Ovary (tissue), 7 donors: ENCODE measurements at regions not wholly inside any gene's neighbourhood (a gene's known extent, or its start where the extent isn't known, plus 50 kb on each side); places are given as distances from the start of the nearest gene placed in this dataset.

Source experiments
- DNase-seq, 5 donors: peaks; one replicate each; pipeline ENCODE4 v3.0.0-alpha.2; 2019 to 2020
- H3K27ac ChIP-seq, 2 donors: fragments of 200-600 bp; one replicate each; pipeline versions ENCODE4 v1.5.1 to v1.8.0; 2019 to 2022
- H3K27me3 ChIP-seq: fragments of 200-600 bp; one replicate; pipeline ENCODE4 v1.8.0; 2022
- H3K36me3 ChIP-seq: fragments of 200-600 bp; sonication (generic); one replicate; pipeline ENCODE4 v1.5.1; 2019
- H3K4me1 ChIP-seq: one replicate; pipeline ENCODE4 v1.8.1; 2013; ENCODE audit warnings: mild to moderate bottlenecking, moderate library complexity; ENCODE audit not compliant: insufficient read depth
- H3K4me3 ChIP-seq: fragments of 200-600 bp; sonication (generic); one replicate; pipeline ENCODE4 v1.5.1; 2017
- H3K9me3 ChIP-seq, 2 donors: fragments of 200-600 bp in 1 of 2; sonication (generic) in 1 of 2; one replicate each; pipeline versions ENCODE4 v1.5.1 to v1.8.1; 2013 to 2019; ENCODE audit warnings: mild to moderate bottlenecking in 1 of 2, moderate library complexity in 1 of 2
- EP300 ChIP-seq: sonication (generic); formaldehyde crosslinking; IDR thresholded peaks from one replicate; pipeline ENCODE4 v1.6.1; 2017; ENCODE audit warnings: antibody characterized with exemption
- POLR2A ChIP-seq: fragments of 450-650 bp; IDR thresholded peaks from one replicate; pipeline ENCODE4 v1.6.1; 2017; ENCODE audit warnings: antibody characterized with exemption, mild to moderate bottlenecking, moderate library complexity
- WGBS, 3 donors: extraction: QIAGEN DNeasy Blood & Tissue Kit in 1 of 3; methylation state at CpG; one replicate each; pipeline versions ENCODE4 v1.1.5 to v1.1.7; 2013 to 2017; 5-methylcytosine and 5-hydroxymethylcytosine counted together
- intact Hi-C, 4 donors: fragments of 100-400 bp; cut with DNase I; formaldehyde crosslinking; loops; one replicate each; pipeline versions ENCODE4 v1.11.0 to v1.15.1; 2022 to 2023
- TF ChIP-seq, protein P1 (sequence below), 3 donors: fragments of 450-650 bp in 2 of 3; fragments of 200-600 bp in 1 of 3; IDR thresholded peaks; one replicate each; pipeline versions ENCODE4 v1.5.1 to v1.8.0; 2016 to 2022; ENCODE audit warnings: antibody characterized with exemption in 3 of 3, mild to moderate bottlenecking in 1 of 3
- donor health status: DM: no; HTN: no; CAD: no; lungs with moderate emphysema.
- donor health status: DM: no; HTN: no; CAD: no.
- donor health status: Bipolar disorder and iron deficiency.
- donor health status: DM: no; HTN: no; CAD: no.
- donor health status: DM: yes; HTN: yes; CAD: no.

DNA sequence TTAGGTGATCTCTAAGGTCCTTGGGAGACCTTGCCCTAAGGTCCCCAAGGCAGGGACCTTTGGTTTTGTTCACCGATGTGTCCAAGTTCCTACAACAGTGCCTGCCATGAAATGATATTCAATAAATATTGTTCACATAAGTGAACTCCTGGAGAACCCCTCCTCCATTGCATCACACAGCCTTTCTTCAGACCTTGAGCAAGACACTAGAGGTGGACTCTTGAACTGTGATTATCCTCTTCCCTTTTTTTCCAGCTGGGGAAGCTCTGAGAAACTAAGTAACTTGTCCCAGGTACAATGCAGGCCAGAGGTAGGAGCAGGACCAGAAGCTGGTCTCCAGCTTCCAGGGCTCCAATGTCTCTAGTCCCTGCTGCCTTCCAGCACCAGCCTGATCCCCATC, 76.6 kb upstream of the LMO1 start:
- intact Hi-C loops, result no loop called here

DNA sequence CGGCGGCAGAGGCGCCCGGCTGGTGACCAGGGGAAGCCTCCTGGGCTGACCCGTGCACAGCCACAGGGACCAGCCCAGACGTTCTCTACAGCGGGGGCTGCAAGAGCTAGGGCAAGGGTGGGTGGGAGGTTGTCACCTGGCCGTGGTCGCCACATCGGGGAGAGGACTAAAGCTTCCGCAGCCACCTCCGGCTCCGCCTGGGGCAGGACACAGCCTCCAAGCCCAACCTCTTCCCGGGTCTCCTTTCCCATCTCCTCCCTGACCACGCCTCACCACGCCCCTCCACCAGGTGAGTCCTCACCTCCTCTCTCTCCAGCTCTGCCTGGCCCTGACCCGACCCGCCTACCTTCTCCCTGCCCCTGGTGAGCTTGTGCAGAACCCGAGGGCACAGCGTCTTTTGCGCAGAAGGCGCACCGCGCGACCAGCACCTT, 75.9 kb upstream of the LMO1 start:
- H3K4me3 ChIP-seq, result no peak overlapping the region
- H3K27me3 ChIP-seq, result no peaks in the 10 kb centered on the region
- 70 to 76% (median 71%) methylated on average over 25 of the region's 25 CpGs for WGBS, 3 donors
- no peaks in the 10 kb centered on the region for H3K4me1 ChIP-seq
- DNase-seq, result no peak
- TF ChIP-seq EP300, result no peak
- TF ChIP-seq, protein P1, sequence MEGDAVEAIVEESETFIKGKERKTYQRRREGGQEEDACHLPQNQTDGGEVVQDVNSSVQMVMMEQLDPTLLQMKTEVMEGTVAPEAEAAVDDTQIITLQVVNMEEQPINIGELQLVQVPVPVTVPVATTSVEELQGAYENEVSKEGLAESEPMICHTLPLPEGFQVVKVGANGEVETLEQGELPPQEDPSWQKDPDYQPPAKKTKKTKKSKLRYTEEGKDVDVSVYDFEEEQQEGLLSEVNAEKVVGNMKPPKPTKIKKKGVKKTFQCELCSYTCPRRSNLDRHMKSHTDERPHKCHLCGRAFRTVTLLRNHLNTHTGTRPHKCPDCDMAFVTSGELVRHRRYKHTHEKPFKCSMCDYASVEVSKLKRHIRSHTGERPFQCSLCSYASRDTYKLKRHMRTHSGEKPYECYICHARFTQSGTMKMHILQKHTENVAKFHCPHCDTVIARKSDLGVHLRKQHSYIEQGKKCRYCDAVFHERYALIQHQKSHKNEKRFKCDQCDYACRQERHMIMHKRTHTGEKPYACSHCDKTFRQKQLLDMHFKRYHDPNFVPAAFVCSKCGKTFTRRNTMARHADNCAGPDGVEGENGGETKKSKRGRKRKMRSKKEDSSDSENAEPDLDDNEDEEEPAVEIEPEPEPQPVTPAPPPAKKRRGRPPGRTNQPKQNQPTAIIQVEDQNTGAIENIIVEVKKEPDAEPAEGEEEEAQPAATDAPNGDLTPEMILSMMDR (IDR thresholded peaks at IDR 0.05), result no peak
- TF ChIP-seq POLR2A, result no peak
- no peaks in the 10 kb centered on the region for H3K36me3 ChIP-seq
- H3K27ac ChIP-seq, result no peak overlapping the region
- intact Hi-C loops, result loop anchor here in 1 of 4 donors (10.0 kb wide), 1 partner anchor 225 kb away; no protein-coding TSS in a partner anchor
- no peaks in the 10 kb centered on the region for H3K9me3 ChIP-seq

More for the DNA sequence above, 76.6 kb upstream of the LMO1 start:
- H3K36me3 ChIP-seq, result no peaks in the 10 kb centered on the region
- no peak overlapping the region for H3K4me3 ChIP-seq
- H3K27me3 ChIP-seq, result no peaks in the 10 kb centered on the region
- no peaks in the 10 kb centered on the region for H3K9me3 ChIP-seq
- no peak for TF ChIP-seq EP300
- TF ChIP-seq POLR2A, result no peak
- TF ChIP-seq, protein P1 (IDR thresholded peaks at IDR 0.05), result no peak
- H3K4me1 ChIP-seq, result no peaks in the 10 kb centered on the region
- DNase-seq, result no peak
- no peak overlapping the region for H3K27ac ChIP-seq
- WGBS, 3 donors, result 80 to 92% (median 90%) methylated on average over 1 of the region's 1 CpG

DNA sequence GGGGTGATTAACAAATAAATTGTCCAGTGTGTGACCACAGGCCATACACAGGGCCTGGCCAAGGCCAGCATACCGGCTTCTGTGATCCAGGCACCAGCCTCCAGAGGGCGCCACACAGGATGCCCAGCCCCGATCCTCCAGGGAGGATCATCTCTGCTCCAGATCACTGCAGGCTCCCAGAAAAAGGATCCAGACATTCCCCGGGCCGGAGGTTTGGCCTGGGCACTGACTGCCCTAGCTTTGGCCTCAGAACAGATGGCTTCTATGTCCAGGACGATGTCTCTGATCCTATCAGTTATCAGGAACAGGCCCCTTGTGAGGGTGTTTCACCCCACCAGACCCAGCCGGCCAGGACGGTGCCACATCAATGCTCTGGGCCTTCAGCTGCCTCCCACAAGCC, 74.5 kb upstream of the LMO1 start:
- TF ChIP-seq POLR2A, result no peak
- TF ChIP-seq EP300, result no peak
- TF ChIP-seq, protein P1 (IDR thresholded peaks at IDR 0.05), result peak in 1 of 3 donors; percentile 13
- Histone ChIP-seq H3K27me3 (no peaks in the 10 kb centered on the region), H3K36me3 (no peaks in the 10 kb centered on the region), H3K9me3 (no peaks in the 10 kb centered on the region), H3K27ac (no peak overlapping the region), H3K4me3 (no peak overlapping the region), H3K4me1 (no peaks in the 10 kb centered on the region)
- WGBS, 3 donors, result 61 to 66% (median 62%) methylated on average over 8 of the region's 8 CpGs
- intact Hi-C loops, result loop anchor here in 1 of 4 donors (10.0 kb wide), 1 partner anchor 227 kb away; no protein-coding TSS in a partner anchor
- peak in 3 of 5 donors; percentile 30 to 68 (median 50) for DNase-seq

DNA sequence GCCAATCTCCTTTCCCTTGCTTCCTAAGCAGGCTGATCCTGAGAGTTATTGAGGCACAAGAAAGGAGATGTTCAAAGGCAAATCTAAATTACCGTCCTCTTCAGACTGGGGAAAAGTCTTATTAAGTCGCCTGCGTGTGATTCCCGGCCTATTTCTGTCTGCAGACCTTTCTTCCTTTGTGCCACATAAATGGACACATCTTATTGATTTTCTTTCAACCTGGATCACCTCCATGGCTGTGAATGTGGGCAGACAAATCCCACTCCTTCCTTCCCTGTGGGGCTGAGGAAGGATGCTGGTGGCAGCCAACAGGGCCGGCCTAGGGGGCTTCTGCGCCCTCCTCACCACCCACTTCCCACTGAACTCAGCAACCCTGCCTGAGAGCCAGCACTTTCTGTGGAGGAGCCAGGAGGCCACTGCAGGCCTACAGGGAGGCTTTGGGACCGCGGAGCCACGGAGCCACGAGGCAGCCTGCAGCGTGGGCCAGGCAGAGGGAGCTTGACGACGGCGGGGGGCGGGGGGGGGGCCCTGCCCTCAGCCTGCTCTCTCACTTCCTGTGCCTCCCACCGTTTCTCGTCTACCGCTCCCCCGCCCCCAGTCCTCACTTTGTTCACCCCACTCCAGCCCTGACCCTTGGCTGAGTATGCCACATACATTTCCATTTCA, 73.6 kb upstream of the LMO1 start:
- Histone ChIP-seq H3K4me1 (no peaks in the 10 kb centered on the region), H3K36me3 (no peaks in the 10 kb centered on the region), H3K9me3 (no peaks in the 10 kb centered on the region), H3K27ac (no peak overlapping the region), H3K27me3 (no peaks in the 10 kb centered on the region), H3K4me3 (no peak overlapping the region)
- DNase-seq, result no peak
- intact Hi-C loops, result loop anchor here in 1 of 4 donors (10.0 kb wide), 1 partner anchor 228 kb away; no protein-coding TSS in a partner anchor
- TF ChIP-seq, protein P1 (IDR thresholded peaks at IDR 0.05), result no peak
- TF ChIP-seq EP300 (no peak), POLR2A (no peak)
- 73 to 79% (median 78%) methylated on average over 19 of the region's 19 CpGs for WGBS, 3 donors
